NCI-H2196 treated with DMSO at 0.1 percent for 48 hours (cell line): ENCODE measurements at regions not wholly inside any gene's neighbourhood (a gene's known extent, or its start where the extent isn't known, plus 50 kb on each side); places are given as distances from the start of the nearest gene placed in this dataset.
"Not testable (repeated sequence)": the region's sequence is repeated elsewhere in the genome, so short reads cannot be mapped to it uniquely, and the experiment has no call there.

Experiments used
- DNase-seq: peaks from one replicate; lab custom pipeline; 2025; ENCODE audit not compliant: unreplicated experiment; lab: John Stamatoyannopoulos, UW

GRCh38 chr4:27343411-27343810 lies 482.8 kb downstream of the STIM2 start:
- no peak for DNase-seq

- DNase-seq: no peak
These were observed 489.5 kb downstream of the STIM2 start for GRCh38 chr4:27350161-27350560.

DNA sequence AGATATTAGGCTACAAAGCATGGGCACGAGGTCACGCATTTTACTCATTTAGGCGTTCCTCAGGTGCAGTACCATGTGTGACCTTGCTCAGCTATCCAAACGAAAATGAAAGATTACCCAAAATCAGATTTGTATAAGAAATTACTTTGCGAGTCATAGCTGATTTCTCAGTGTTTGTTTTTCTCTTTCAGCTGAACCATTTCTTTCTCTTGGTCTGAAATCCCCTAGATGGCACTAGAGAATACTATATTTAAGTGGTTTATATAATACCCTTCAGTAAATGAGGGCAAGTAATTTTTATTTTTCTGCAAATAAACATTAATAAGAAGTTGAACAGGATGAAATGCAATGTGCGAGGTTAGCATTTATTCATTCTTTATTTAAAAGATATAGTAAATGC lies 496.6 kb downstream of the STIM2 start:
- no peak for DNase-seq

DNA sequence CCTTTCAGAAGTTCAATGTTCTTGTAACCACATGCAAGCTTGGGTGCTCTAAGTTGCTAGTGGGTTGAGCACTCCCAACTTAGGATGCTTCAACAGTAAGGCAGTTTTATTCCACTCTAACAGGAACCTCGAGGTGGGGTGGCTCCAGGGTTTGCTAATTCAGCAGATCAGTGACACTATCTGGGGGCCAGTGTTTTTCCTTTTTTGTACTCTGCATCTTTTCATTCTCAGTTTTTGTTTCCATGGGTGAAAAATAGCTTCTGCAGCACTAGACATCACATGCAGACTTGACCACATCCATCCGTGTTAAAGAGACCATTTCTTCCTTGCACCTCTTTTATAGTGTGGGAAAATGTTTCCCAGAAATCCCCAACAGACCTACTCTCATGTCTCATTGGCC lies 497.6 kb downstream of the STIM2 start:
- no peak for DNase-seq

DNA sequence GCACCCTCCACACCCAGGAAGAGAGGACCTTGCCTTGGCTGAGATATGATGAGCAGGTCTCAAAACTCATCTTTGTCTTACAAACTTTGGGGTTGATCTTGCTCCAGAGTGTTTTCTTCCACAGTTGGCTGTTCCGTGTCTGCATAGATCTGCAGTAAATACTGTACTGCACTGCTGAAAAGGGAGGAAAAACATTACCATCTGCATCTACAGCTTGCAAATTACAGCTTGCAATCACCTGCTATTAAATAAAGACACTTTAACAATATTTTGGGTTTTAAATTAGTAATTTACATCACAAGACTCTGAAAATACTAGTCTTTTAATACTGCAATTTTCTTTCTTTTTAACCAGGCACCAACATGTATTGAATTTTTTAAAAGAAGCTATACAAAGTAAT lies 499.5 kb downstream of the STIM2 start:
- DNase-seq: no peak

DNA sequence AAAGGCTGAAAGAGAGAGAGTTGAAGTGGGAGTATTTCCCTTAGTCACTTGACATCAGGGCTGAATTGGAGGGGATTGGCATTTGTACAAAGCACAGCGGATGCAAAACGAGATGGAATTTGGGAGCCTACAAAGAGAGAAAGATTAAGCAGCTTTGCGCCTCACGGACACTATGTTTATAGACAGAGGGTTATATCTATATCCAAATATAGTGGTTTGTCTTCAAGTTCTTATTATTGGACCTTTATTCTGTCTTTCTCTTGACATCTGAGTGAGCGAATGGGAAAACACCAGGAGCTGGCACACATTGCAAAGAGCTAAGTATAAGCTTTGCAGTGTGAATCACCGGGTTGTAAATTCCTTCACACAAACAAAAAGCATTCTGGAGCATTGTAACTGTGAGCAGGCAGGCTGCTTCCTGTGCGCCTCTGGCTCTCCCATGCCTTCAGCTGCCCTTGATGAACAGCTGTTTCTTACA lies 500.2 kb downstream of the STIM2 start:
- no peak for DNase-seq

GRCh38 chr4:27364509-27364908 lies 503.9 kb downstream of the STIM2 start:
- no peak for DNase-seq

- no peak for DNase-seq
These were observed 505.6 kb downstream of the STIM2 start for GRCh38 chr4:27366104-27366823.

GRCh38 chr4:27368781-27369180 lies 508.1 kb downstream of the STIM2 start:
- DNase-seq: no peak

- DNase-seq: no peak
These were observed 521.2 kb downstream of the STIM2 start for GRCh38 chr4:27381815-27382214.

GRCh38 chr4:27387711-27388110 lies 527.1 kb downstream of the STIM2 start:
- no peak for DNase-seq

DNA sequence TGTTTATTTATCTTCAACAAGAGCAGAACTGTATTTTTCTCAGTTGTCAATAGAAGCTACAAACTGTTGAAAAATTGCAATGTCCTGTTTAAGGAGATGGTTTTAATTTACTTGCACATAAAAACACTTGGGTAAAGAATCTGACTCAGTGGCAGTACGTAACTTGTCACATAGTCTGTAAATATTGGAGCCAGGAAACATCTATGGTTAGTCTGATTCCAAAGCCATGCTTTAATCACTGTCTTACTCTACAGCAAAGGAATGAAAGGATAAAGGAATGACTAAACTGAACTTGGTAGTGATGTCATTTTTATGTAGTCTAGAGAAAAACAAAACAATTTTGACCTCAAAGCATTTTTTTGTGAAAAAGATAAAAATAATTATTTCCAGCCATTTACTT lies 537.2 kb downstream of the STIM2 start:
- no peak for DNase-seq

- no peak for DNase-seq
These were observed 538.1 kb downstream of the STIM2 start for GRCh38 chr4:27398631-27399310.

GRCh38 chr4:27407616-27408015 lies 547.0 kb downstream of the STIM2 start:
- no peak for DNase-seq

- no peak for DNase-seq
These were observed 552.0 kb downstream of the STIM2 start for GRCh38 chr4:27412613-27413012.

GRCh38 chr4:27414887-27415731 lies 554.5 kb downstream of the STIM2 start:
- no peak for DNase-seq

- DNase-seq: no peak
These were observed 568.0 kb downstream of the STIM2 start for GRCh38 chr4:27428661-27429060.

DNA sequence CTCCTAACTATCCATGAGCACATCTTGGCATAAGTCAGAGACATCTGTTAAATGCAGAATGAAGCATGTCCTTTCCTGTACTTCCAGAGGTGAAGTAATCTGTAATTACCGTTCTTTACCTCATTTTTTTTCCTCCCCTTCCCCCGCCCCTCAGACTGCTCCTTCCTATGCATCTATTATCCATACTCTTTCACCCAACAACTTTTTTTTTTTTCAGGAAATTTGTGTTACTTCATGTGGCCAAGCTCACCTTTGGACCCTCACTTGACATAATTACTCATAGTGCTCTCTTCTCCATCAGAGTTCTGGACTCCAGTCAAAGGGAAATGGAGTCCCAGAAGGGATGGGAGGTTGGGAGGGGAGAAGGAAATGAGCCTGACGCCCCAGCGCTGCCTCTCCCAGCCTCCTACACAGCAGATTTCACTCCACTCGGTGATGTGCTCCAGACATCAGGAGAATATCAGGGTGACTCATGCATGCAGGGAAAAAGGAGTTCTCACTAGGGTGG lies 568.8 kb downstream of the STIM2 start:
- DNase-seq: no peak

- DNase-seq: no peak
These were observed 581.5 kb downstream of the STIM2 start for GRCh38 chr4:27442146-27442545.

DNA sequence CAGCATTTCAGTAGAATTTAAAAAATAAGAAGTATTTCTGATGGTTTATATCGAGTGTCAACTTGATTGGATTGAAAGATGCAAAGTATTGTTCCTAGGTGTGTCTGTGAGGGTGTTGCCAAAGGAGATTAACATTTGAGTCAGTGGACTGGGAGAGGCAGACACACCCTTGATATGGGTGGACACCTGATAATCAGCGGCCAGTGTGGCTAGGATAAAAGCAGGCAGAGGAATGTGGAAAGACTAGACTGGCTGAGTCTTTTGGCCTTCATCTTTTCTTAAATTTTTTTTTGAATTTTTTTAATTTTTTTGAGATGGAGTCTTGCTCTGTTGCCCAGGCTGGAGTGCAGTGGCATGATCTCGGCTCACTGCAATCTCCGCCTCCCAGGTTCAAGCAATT lies 582.0 kb downstream of the STIM2 start:
- not testable (repeated sequence) for DNase-seq

GRCh38 chr4:27463816-27464215 lies 603.2 kb downstream of the STIM2 start:
- no peak for DNase-seq

DNA sequence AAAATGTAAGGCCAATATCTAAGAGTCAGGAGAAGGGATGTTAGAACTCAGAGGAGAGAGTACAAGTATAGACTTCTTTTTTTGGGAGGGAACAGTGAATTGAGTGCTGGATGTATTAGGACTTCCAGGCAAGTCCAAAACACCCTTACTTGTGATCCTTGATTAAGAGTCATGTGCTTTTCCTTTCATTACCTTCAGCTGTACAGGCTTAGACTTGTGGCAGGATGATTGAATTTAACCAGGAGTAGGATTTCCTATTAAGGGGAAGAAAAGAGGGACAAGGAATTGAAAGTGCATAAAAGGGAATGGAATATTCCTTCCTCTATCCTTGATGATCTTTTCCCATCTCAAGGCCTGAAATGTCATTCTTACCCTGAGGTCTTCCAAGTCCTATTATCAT lies 606.7 kb downstream of the STIM2 start:
- no peak for DNase-seq
